Hematopoietic multipotent progenitor cell treated with erythropoietin and hydrocortisone succinate and interleukin-3 and kit ligand, for 6 days (in vitro differentiated cells): ENCODE measurements at regions not wholly inside any gene's neighbourhood (a gene's known extent, or its start where the extent isn't known, plus 50 kb on each side); places are given as distances from the start of the nearest gene placed in this dataset.

Experiments used
- DNase-seq: peaks from one replicate; pipeline ENCODE4 v3.0.0-alpha.2; 2015

DNA sequence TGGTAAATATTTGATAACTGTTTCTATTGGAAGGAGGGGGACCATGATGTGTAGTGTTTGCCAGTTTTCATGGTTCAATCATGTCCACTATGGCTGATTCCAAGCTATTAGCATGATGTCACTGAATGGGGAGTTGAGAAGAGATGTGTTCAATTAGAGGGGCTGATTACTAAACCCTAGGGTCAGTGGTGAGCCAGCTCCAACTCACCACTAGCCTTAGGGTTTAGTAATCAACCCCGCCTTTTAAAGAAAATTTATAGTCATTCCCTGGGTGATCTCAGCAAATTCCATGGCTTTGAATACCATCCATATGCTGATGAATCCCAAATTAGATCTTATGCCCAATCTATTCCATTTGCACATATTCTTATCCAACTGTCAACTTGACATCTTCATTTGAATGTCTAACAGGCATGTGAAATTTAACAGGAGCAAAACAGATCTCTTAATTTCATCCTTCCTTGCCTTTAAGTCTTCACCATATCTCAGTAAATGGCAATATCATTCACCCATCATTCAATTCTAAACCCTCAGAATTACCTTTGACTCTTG, 98.8 kb downstream of the GCNT1 start:
- no peak for DNase-seq

DNA sequence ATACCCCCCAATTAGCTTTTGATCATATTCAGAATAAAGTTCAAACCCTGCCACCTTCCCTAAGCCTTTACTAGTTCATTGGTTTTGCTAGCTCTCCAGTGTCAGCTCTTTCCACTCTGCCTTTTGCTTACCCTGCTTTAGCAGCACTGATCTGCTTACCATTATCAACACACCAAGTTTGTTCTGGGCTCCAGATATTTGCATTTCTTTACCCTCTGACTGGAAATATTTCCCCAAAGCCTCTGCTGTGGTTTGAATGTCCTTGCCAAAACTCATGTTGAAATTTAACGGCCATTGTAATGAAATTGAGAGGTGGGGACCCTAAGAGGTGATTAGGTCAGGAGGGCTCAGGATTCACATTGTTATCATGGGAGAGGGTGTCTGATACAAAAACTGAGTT, 99.5 kb downstream of the GCNT1 start:
- no peak for DNase-seq

DNA sequence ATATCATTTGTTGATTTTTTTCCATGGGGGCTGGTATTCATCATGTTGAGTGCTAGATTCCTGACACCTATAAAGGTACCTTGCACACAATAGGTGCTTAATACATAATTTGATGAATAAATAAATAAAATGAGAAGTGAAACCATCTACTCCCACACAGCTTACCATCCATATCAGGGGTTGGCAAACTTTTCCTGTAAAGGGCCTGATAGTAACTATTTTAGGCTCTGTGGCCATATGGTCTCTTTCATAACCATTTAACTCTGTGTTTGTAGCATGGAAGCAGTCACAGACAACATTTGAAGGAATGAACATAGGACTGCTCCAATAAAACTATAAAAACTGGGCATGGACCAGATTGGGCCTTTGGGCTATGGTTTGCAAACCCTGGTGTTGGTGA, 100.3 kb downstream of the GCNT1 start:
- peak; percentile 42 for DNase-seq

DNA sequence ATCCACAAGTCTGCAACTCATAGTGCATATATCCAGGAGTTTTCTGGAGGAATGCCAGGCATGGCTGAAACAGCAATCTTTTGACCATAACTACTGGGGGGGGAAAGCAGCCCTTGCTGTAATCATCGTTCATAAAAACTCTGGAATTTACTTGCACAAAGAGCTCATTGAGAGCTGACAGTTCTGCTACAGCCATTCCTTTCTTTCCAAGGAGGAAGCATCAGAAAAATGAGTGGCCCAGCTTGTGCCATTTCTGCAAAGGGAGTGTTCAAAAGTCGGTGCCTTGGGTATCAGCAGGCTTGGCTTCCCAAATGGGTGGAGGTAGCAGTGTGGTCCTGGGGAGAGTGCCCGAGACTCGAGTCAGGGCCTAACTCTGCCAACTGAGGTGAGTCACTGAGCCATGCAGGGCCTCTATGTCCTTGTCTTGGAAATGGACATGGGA, 101.5 kb downstream of the GCNT1 start:
- DNase-seq: no peak

DNA sequence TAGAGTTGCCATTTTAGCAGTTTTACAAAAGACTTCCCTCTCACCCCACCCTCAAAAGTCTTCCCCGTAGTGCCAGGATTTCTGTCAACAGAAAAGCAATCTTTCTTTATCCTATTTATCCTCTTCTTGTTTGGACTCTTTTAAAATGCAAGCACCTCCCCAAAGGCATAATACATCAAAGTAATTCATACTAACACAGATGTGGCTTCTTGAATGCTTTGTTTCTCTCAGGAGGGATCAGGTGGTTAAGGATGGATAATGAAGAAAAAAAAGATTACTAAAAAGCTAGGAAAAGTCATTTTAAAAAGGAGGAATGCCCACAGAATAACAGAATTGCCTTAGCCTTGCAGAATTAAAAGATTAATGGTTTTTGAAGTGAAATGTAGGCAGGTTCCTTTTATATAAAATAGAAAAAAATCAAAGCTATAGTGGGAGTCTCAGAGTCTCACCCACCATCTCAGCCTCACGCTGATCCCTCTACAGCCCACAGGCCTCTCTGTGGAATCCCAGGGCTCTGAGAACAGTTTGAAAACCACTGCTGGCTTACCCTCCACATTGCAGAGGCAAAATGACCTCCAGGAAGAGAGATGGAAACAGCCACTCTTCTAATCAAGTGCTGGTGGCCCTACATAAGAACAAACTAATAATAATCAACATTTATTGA, 102.2 kb downstream of the GCNT1 start:
- no peak for DNase-seq
